HUES64 (cell line): ENCODE measurements at regions not wholly inside any gene's neighbourhood (a gene's known extent, or its start where the extent isn't known, plus 50 kb on each side); places are given as distances from the start of the nearest gene placed in this dataset.

Experiments
- H3K27ac ChIP-seq: 2 replicates; pipeline ENCODE4 v1.7.0; 2013; ENCODE audit warnings: low read depth, low read length, inconsistent platforms
- H3K27me3 ChIP-seq: 2 replicates; pipeline ENCODE4 v1.6.1; 2013; ENCODE audit warnings: mild to moderate bottlenecking, low read length; ENCODE audit not compliant: insufficient read depth
- H3K36me3 ChIP-seq: 2 replicates; pipeline ENCODE4 v1.6.1; 2013; ENCODE audit warnings: mild to moderate bottlenecking, low read length; ENCODE audit not compliant: insufficient read depth
- H3K4me1 ChIP-seq: 2 replicates; pipeline ENCODE4 v1.6.1; 2013; ENCODE audit warnings: mild to moderate bottlenecking, low read length, moderate library complexity; ENCODE audit not compliant: insufficient read depth
- H3K4me3 ChIP-seq: 2 replicates; pipeline ENCODE4 v1.5.1; 2013; ENCODE audit warnings: mild to moderate bottlenecking, low read length, moderate library complexity
- H3K9ac ChIP-seq: 2 replicates; pipeline ENCODE4 v1.6.1; 2013; ENCODE audit warnings: mild to moderate bottlenecking, low read depth, low read length
- H3K9me3 ChIP-seq: 2 replicates; pipeline ENCODE4 v1.6.1; 2013; ENCODE audit warnings: low read depth, low read length; ENCODE audit not compliant: insufficient read depth
- WGBS: fragments of 150-250, 120-280 bp; methylation state at CpG from one replicate; pipeline ENCODE4 v1.1.7; 2013; ENCODE audit warnings: missing lambda C conversion rate; 5-methylcytosine and 5-hydroxymethylcytosine counted together

GRCh38 chr17:36818134-36818825, 119.0 kb upstream of the LHX1 start:
- Histone ChIP-seq H3K27me3 (peaks cover 15% of the 10 kb centered on the region), H3K27ac (no peak overlapping the region)

GRCh38 chr17:36823850-36824677, 113.2 kb upstream of the LHX1 start:
- no peaks in the 10 kb centered on the region for H3K9me3 ChIP-seq
- no peaks in the 10 kb centered on the region for H3K36me3 ChIP-seq
- no peak overlapping the region for H3K27ac ChIP-seq
- H3K4me1 ChIP-seq = no peaks in the 10 kb centered on the region; the same call in 1 of the 2 replicates
- no peak overlapping the region for H3K4me3 ChIP-seq
- 84% methylated on average over 12 of the region's 12 CpGs for WGBS
- no peak overlapping the region for H3K9ac ChIP-seq
- no peaks in the 10 kb centered on the region for H3K27me3 ChIP-seq

More at GRCh38 chr17:36818134-36818825, 119.0 kb upstream of the LHX1 start:
- Histone ChIP-seq H3K9ac (no peak overlapping the region), H3K9me3 (no peaks in the 10 kb centered on the region), H3K36me3 (no peaks in the 10 kb centered on the region), H3K4me3 (no peak overlapping the region), H3K4me1 (peaks cover 9% of the 10 kb centered on the region)
- 89% methylated on average over 7 of the region's 9 CpGs for WGBS

GRCh38 chr17:36824678-36825101, 112.6 kb upstream of the LHX1 start:
- 85% methylated on average over 5 of the region's 5 CpGs for WGBS
- no peaks in the 10 kb centered on the region for H3K36me3 ChIP-seq
- H3K4me3 ChIP-seq = no peak overlapping the region
- H3K9ac ChIP-seq = no peak overlapping the region
- no peaks in the 10 kb centered on the region; the same call in 1 of the 2 replicates for H3K4me1 ChIP-seq
- no peak overlapping the region for H3K27ac ChIP-seq
- no peaks in the 10 kb centered on the region for H3K9me3 ChIP-seq
- H3K27me3 ChIP-seq = no peaks in the 10 kb centered on the region

- no peak overlapping the region for H3K27ac ChIP-seq
- H3K9ac ChIP-seq = no peak overlapping the region
- WGBS = 97% methylated on average over 2 of the region's 2 CpGs
- no peaks in the 10 kb centered on the region; the same call in 1 of the 2 replicates for H3K4me1 ChIP-seq
- H3K27me3 ChIP-seq = no peaks in the 10 kb centered on the region
- H3K36me3 ChIP-seq = no peaks in the 10 kb centered on the region
- no peak overlapping the region for H3K4me3 ChIP-seq
- H3K9me3 ChIP-seq = no peaks in the 10 kb centered on the region
These were observed 112.2 kb upstream of the LHX1 start for GRCh38 chr17:36825113-36825512.

GRCh38 chr17:36825521-36825920, 111.8 kb upstream of the LHX1 start:
- WGBS = 91% methylated on average over 8 of the region's 8 CpGs

GRCh38 chr17:36825951-36826350, 111.3 kb upstream of the LHX1 start:
- Histone ChIP-seq H3K9ac (no peak overlapping the region), H3K36me3 (no peaks in the 10 kb centered on the region), H3K4me1 (no peaks in the 10 kb centered on the region; the same call in 1 of the 2 replicates), H3K27me3 (no peaks in the 10 kb centered on the region), H3K27ac (no peak overlapping the region), H3K9me3 (no peaks in the 10 kb centered on the region), H3K4me3 (no peak overlapping the region)
- WGBS = 82% methylated on average over 9 of the region's 9 CpGs

More at GRCh38 chr17:36825521-36825920, 111.8 kb upstream of the LHX1 start:
- no peaks in the 10 kb centered on the region; the same call in 1 of the 2 replicates for H3K4me1 ChIP-seq
- no peak overlapping the region for H3K9ac ChIP-seq
- H3K9me3 ChIP-seq = no peaks in the 10 kb centered on the region
- H3K27me3 ChIP-seq = no peaks in the 10 kb centered on the region
- no peak overlapping the region for H3K4me3 ChIP-seq
- H3K36me3 ChIP-seq = no peaks in the 10 kb centered on the region
- H3K27ac ChIP-seq = no peak overlapping the region

GRCh38 chr17:36827081-36827480, 110.2 kb upstream of the LHX1 start:
- no peak overlapping the region for H3K27ac ChIP-seq
- no peaks in the 10 kb centered on the region for H3K27me3 ChIP-seq
- no peak overlapping the region for H3K9ac ChIP-seq
- H3K9me3 ChIP-seq = no peaks in the 10 kb centered on the region
- no peaks in the 10 kb centered on the region; the same call in 1 of the 2 replicates for H3K4me1 ChIP-seq
- no peak overlapping the region for H3K4me3 ChIP-seq
- no peaks in the 10 kb centered on the region for H3K36me3 ChIP-seq
- 61% methylated on average over 10 of the region's 10 CpGs for WGBS

GRCh38 chr17:36829676-36830075, 107.6 kb upstream of the LHX1 start:
- no peak overlapping the region for H3K9ac ChIP-seq
- no peak overlapping the region for H3K4me3 ChIP-seq
- no peak overlapping the region for H3K27ac ChIP-seq
- no peaks in the 10 kb centered on the region for H3K9me3 ChIP-seq
- H3K4me1 ChIP-seq = no peaks in the 10 kb centered on the region; the same call in 1 of the 2 replicates
- 89% methylated on average over 5 of the region's 5 CpGs for WGBS
- no peaks in the 10 kb centered on the region for H3K36me3 ChIP-seq
- H3K27me3 ChIP-seq = no peaks in the 10 kb centered on the region

GRCh38 chr17:36833279-36833678, 104.0 kb upstream of the LHX1 start:
- Histone ChIP-seq H3K9me3 (no peaks in the 10 kb centered on the region), H3K4me1 (peaks cover 4% of the 10 kb centered on the region), H3K4me3 (no peak overlapping the region), H3K9ac (no peak overlapping the region), H3K36me3 (no peaks in the 10 kb centered on the region), H3K27me3 (peaks cover 3% of the 10 kb centered on the region; the same call in 1 of the 2 replicates), H3K27ac (no peak overlapping the region)
- 89% methylated on average over 1 of the region's 1 CpG for WGBS

- Histone ChIP-seq H3K4me3 (no peak overlapping the region), H3K27ac (no peak overlapping the region), H3K36me3 (no peaks in the 10 kb centered on the region), H3K9me3 (no peaks in the 10 kb centered on the region), H3K27me3 (peaks cover 3% of the 10 kb centered on the region; the same call in 1 of the 2 replicates), H3K4me1 (peaks cover 4% of the 10 kb centered on the region), H3K9ac (no peak overlapping the region)
- WGBS = 83% methylated on average over 4 of the region's 4 CpGs
These were observed 102.2 kb upstream of the LHX1 start for GRCh38 chr17:36835036-36835435.
